ENCODE measurements at regions not wholly inside any gene's neighbourhood (a gene's known extent, or its start where the extent isn't known, plus 50 kb on each side); places are given as distances from the start of the nearest gene placed in this dataset.

DNA sequence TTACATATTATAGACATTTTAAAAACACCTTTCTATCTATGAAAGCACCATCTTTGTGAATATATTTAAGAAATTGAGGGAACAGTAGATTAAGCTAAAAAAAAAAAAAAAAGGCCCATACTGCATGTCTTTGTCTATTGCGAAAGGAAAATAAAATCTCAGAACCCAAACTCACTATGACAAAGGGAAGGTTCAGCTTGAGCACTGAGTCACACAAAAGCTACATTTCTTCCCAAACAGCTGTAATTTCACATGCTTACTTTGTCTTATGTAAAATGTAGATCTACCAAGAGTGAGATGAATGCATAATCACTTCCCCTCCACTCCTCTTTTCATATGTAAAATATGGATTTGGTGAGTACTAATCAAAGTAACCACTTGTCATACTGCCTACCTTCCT lies 640.1 kb upstream of the KLF12 start (continued):
- TF ChIP-seq TARDBP (CRISPR knock-in tag; IDR thresholded peaks at IDR 0.05) (no peak), ZNF850 (CRISPR knock-in tag; conservative IDR thresholded peaks at IDR 0.05) (no peak), SALL1 (CRISPR knock-in tag; IDR thresholded peaks at IDR 0.05) (no peak)

DNA sequence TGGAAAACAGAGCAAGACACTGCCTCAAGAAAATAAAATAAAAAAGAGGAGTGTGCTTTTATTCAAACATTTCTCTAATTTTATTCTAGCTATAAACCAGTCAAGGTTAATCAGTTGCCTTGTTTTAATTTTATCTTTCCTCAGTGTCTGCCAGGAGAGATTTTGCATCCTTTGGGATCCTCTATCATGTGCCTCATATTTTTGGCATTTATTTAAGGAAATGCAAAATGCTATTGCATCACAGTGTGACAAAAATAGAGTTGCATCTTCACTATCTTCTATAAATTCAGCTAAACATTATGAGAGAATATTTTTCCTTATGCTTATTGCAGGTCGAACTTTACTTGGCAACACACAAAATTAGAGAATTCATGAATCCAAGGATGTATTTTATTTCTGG lies 639.0 kb upstream of the KLF12 start:
- WGBS (ENCODE audit: low lambda C conversion rate): 0% methylated on average over 1 of the region's 1 CpG
- TF ChIP-seq YEATS2 (CRISPR knock-in tag; IDR thresholded peaks at IDR 0.05; ENCODE audit: borderline replicate concordance): no peak
- TF ChIP-seq GABPA (IDR thresholded peaks at IDR 0.05; ENCODE audit: low read depth, low read length): no peak
- TF ChIP-seq GABPA (CRISPR knock-in tag; IDR thresholded peaks at IDR 0.05; ENCODE audit: low read depth): no peak
- TF ChIP-seq TBX2 (CRISPR knock-in tag; IDR thresholded peaks at IDR 0.05; ENCODE audit: borderline replicate concordance): no peak
- no peak for TF ChIP-seq FOXC1 (CRISPR knock-in tag; IDR thresholded peaks at IDR 0.05; ENCODE audit: borderline replicate concordance)
- BruUV-seq (replicated peaks): no TSS peak

DNA sequence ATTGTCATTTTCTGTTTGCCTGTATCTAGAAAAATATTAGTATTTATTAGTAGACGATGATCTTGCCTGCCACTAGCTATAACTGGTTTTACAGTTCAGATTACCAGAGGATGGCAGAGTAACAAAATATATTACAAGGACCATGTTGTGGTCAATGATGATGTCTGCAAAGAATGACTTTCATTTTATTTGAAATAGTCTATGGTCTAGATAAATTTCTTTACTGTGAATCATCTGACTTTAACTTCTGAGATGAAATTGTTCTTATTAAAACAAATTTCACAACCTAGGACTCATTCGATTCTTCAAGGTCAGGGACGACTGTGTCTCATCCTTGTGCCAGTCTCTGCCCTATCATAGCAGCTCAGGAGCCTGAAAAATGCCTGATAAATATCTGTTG lies 637.8 kb upstream of the KLF12 start:
- in situ Hi-C loops (cut with HindIII; ENCODE audit: extremely low pct_ligation_motif_present, low pct_unique_long_range_greater_than_20kb) (no loop called here), intact Hi-C loops (cut with micrococcal nuclease; ENCODE audit: unreplicated experiment) (no loop called here)
- DNase-seq (ENCODE audit: low spot score) (no peak), ATAC-seq (no peak), FAIRE-seq (no peak)
- WGBS (ENCODE audit: low lambda C conversion rate): 5% methylated on average over 3 of the region's 3 CpGs
- H3K27me3 ChIP-seq (ENCODE audit: control insufficient read depth in 1 of 2, insufficient read depth in 2 of 2, low read length in 2 of 2): no peaks in the 10 kb centered on the region
- no peaks in the 10 kb centered on the region for H4K20me1 ChIP-seq (ENCODE audit: insufficient read depth, low read length)
- H3K4me3 ChIP-seq (replicated peaks in 1 of 3; ENCODE audit: insufficient read depth in 1 of 3, low read depth in 2 of 3, low read length in 3 of 3): no peak overlapping the region
- H2AFZ ChIP-seq (ENCODE audit: low read length): no peak overlapping the region
- BruUV-seq (replicated peaks): no TSS peak
- no peaks in the 10 kb centered on the region for H3K4me1 ChIP-seq (ENCODE audit: insufficient read depth, low read length)
- H3K36me3 ChIP-seq (replicated peaks in 1 of 2; ENCODE audit: control insufficient read depth in 1 of 2, insufficient read depth in 2 of 2, low read length in 2 of 2): no peaks in the 10 kb centered on the region
- no peaks in the 10 kb centered on the region for H3K79me2 ChIP-seq (ENCODE audit: insufficient read depth, low read length)
- no peak overlapping the region for H3K27ac ChIP-seq (ENCODE audit: extremely low read length, insufficient read depth, low read length)
- H3K4me2 ChIP-seq (ENCODE audit: low read depth, low read length): no peak overlapping the region
- ChIA-PET POLR2A (no interaction called here), CTCF (ENCODE audit: low intra/inter-chr PET ratio, low total read pairs) (no interaction called here)
- no peak overlapping the region for H3K9ac ChIP-seq (ENCODE audit: insufficient read depth, low read depth, low read length)
- H3K9me3 ChIP-seq (ENCODE audit: low read length): no peaks in the 10 kb centered on the region
- TF ChIP-seq MBD4 (IDR thresholded peaks at IDR 0.05; ENCODE audit: borderline replicate concordance, low read length) (no peak), RFX1 (IDR thresholded peaks at IDR 0.05) (no peak), ZNF766 (CRISPR knock-in tag; IDR thresholded peaks at IDR 0.05; ENCODE audit: borderline replicate concordance) (no peak), MTF2 (CRISPR knock-in tag; IDR thresholded peaks at IDR 0.05; ENCODE audit: borderline replicate concordance) (no peak)
- TF ChIP-seq, protein P1, sequence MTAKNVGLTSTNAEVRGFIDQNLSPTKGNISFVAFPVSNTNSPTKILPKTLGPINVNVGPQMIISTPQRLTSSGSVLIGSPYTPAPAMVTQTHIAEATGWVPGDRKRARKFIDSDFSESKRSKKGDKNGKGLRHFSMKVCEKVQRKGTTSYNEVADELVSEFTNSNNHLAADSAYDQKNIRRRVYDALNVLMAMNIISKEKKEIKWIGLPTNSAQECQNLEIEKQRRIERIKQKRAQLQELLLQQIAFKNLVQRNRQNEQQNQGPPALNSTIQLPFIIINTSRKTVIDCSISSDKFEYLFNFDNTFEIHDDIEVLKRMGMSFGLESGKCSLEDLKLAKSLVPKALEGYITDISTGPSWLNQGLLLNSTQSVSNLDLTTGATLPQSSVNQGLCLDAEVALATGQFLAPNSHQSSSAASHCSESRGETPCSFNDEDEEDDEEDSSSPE (CRISPR knock-in tag; IDR thresholded peaks at IDR 0.05): no peak
- TF ChIP-seq, protein P2, sequence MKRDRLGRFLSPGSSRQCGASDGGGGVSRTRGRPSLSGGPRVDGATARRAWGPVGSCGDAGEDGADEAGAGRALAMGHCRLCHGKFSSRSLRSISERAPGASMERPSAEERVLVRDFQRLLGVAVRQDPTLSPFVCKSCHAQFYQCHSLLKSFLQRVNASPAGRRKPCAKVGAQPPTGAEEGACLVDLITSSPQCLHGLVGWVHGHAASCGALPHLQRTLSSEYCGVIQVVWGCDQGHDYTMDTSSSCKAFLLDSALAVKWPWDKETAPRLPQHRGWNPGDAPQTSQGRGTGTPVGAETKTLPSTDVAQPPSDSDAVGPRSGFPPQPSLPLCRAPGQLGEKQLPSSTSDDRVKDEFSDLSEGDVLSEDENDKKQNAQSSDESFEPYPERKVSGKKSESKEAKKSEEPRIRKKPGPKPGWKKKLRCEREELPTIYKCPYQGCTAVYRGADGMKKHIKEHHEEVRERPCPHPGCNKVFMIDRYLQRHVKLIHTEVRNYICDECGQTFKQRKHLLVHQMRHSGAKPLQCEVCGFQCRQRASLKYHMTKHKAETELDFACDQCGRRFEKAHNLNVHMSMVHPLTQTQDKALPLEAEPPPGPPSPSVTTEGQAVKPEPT (CRISPR knock-in tag; IDR thresholded peaks at IDR 0.05; ENCODE audit: low read depth): no peak
- TF ChIP-seq, protein P3, sequence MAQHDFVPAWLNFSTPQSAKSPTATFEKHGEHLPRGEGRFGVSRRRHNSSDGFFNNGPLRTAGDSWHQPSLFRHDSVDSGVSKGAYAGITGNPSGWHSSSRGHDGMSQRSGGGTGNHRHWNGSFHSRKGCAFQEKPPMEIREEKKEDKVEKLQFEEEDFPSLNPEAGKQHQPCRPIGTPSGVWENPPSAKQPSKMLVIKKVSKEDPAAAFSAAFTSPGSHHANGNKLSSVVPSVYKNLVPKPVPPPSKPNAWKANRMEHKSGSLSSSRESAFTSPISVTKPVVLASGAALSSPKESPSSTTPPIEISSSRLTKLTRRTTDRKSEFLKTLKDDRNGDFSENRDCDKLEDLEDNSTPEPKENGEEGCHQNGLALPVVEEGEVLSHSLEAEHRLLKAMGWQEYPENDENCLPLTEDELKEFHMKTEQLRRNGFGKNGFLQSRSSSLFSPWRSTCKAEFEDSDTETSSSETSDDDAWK (CRISPR knock-in tag; IDR thresholded peaks at IDR 0.05): no peak

More for the DNA sequence above, 639.0 kb upstream of the KLF12 start:
- DNase-seq (ENCODE audit: low spot score) (no peak), FAIRE-seq (no peak), ATAC-seq (no peak)
- H3K4me2 ChIP-seq (ENCODE audit: low read depth, low read length): no peak overlapping the region
- no peaks in the 10 kb centered on the region for H3K79me2 ChIP-seq (ENCODE audit: insufficient read depth, low read length)
- intact Hi-C loops (cut with micrococcal nuclease; ENCODE audit: unreplicated experiment) (no loop called here), in situ Hi-C loops (cut with HindIII; ENCODE audit: extremely low pct_ligation_motif_present, low pct_unique_long_range_greater_than_20kb) (no loop called here)
- no peak overlapping the region for H2AFZ ChIP-seq (ENCODE audit: low read length)
- no peaks in the 10 kb centered on the region for H3K9me3 ChIP-seq (ENCODE audit: low read length)
- H3K27ac ChIP-seq (ENCODE audit: extremely low read length, insufficient read depth, low read length): no peak overlapping the region
- ChIA-PET POLR2A (no interaction called here), CTCF (ENCODE audit: low intra/inter-chr PET ratio, low total read pairs) (no interaction called here)
- H3K36me3 ChIP-seq (replicated peaks in 1 of 2; ENCODE audit: control insufficient read depth in 1 of 2, insufficient read depth in 2 of 2, low read length in 2 of 2): no peaks in the 10 kb centered on the region
- H3K4me1 ChIP-seq (ENCODE audit: insufficient read depth, low read length): no peaks in the 10 kb centered on the region
- no peaks in the 10 kb centered on the region for H3K27me3 ChIP-seq (ENCODE audit: control insufficient read depth in 1 of 2, insufficient read depth in 2 of 2, low read length in 2 of 2)
- H3K4me3 ChIP-seq (replicated peaks in 1 of 3; ENCODE audit: insufficient read depth in 1 of 3, low read depth in 2 of 3, low read length in 3 of 3): no peak overlapping the region
- no peak overlapping the region for H3K9ac ChIP-seq (ENCODE audit: insufficient read depth, low read depth, low read length)
- H4K20me1 ChIP-seq (ENCODE audit: insufficient read depth, low read length): no peaks in the 10 kb centered on the region
